ENCODE measurements at regions not wholly inside any gene's neighbourhood (a gene's known extent, or its start where the extent isn't known, plus 50 kb on each side); places are given as distances from the start of the nearest gene placed in this dataset.

- DNase-seq (ENCODE audit: extremely low read depth, insufficient read length) = no peak
- H3K27me3 ChIP-seq (replicated peaks; ENCODE audit: control insufficient read depth, insufficient read depth, low read length) = no peaks in the 10 kb centered on the region
- no peaks in the 10 kb centered on the region for H3K36me3 ChIP-seq (ENCODE audit: control insufficient read depth, insufficient read depth, low read length)
- H3K4me3 ChIP-seq (replicated peaks; ENCODE audit: low read depth, low read length) = no peak overlapping the region
- TF ChIP-seq CTCF (IDR thresholded peaks at IDR 0.05; ENCODE audit: insufficient read depth, low read length, poor library complexity, severe bottlenecking) = no peak
Measured at GRCh38 chr10:130963786-130964522, 347.6 kb downstream of the TCERG1L start.

- Histone ChIP-seq H3K27me3 (replicated peaks; ENCODE audit: control insufficient read depth, insufficient read depth, low read length) (no peaks in the 10 kb centered on the region), H3K36me3 (ENCODE audit: control insufficient read depth, insufficient read depth, low read length) (no peaks in the 10 kb centered on the region), H3K4me3 (replicated peaks; ENCODE audit: low read depth, low read length) (no peak overlapping the region)
- no peak for DNase-seq (ENCODE audit: extremely low read depth, insufficient read length)
- no peak for TF ChIP-seq CTCF (IDR thresholded peaks at IDR 0.05; ENCODE audit: insufficient read depth, low read length, poor library complexity, severe bottlenecking)
Measured at GRCh38 chr10:130964771-130965170, 346.8 kb downstream of the TCERG1L start.

- Histone ChIP-seq H3K36me3 (ENCODE audit: control insufficient read depth, insufficient read depth, low read length) (no peaks in the 10 kb centered on the region), H3K27me3 (replicated peaks; ENCODE audit: control insufficient read depth, insufficient read depth, low read length) (no peaks in the 10 kb centered on the region), H3K4me3 (replicated peaks; ENCODE audit: low read depth, low read length) (no peak overlapping the region)
- DNase-seq (ENCODE audit: extremely low read depth, insufficient read length) = no peak
- TF ChIP-seq CTCF (IDR thresholded peaks at IDR 0.05; ENCODE audit: insufficient read depth, low read length, poor library complexity, severe bottlenecking) = no peak
Measured at GRCh38 chr10:130967161-130967560, 344.4 kb downstream of the TCERG1L start.

GRCh38 chr10:130967784-130968183 is 343.7 kb downstream of the TCERG1L start:
- Histone ChIP-seq H3K4me3 (replicated peaks; ENCODE audit: low read depth, low read length) (no peak overlapping the region), H3K27me3 (replicated peaks; ENCODE audit: control insufficient read depth, insufficient read depth, low read length) (no peaks in the 10 kb centered on the region), H3K36me3 (ENCODE audit: control insufficient read depth, insufficient read depth, low read length) (no peaks in the 10 kb centered on the region)
- no peak for DNase-seq (ENCODE audit: extremely low read depth, insufficient read length)
- TF ChIP-seq CTCF (IDR thresholded peaks at IDR 0.05; ENCODE audit: insufficient read depth, low read length, poor library complexity, severe bottlenecking) = no peak

- TF ChIP-seq CTCF (IDR thresholded peaks at IDR 0.05; ENCODE audit: insufficient read depth, low read length, poor library complexity, severe bottlenecking) = no peak
- H3K36me3 ChIP-seq (ENCODE audit: control insufficient read depth, insufficient read depth, low read length) = no peaks in the 10 kb centered on the region
- no peaks in the 10 kb centered on the region for H3K27me3 ChIP-seq (replicated peaks; ENCODE audit: control insufficient read depth, insufficient read depth, low read length)
- no peak for DNase-seq (ENCODE audit: extremely low read depth, insufficient read length)
- H3K4me3 ChIP-seq (replicated peaks; ENCODE audit: low read depth, low read length) = no peak overlapping the region
Measured at GRCh38 chr10:130968511-130968910, 343.0 kb downstream of the TCERG1L start.

GRCh38 chr10:130968964-130969363 is 342.6 kb downstream of the TCERG1L start:
- DNase-seq (ENCODE audit: extremely low read depth, insufficient read length) = no peak
- no peak for TF ChIP-seq CTCF (IDR thresholded peaks at IDR 0.05; ENCODE audit: insufficient read depth, low read length, poor library complexity, severe bottlenecking)
- Histone ChIP-seq H3K27me3 (replicated peaks; ENCODE audit: control insufficient read depth, insufficient read depth, low read length) (no peaks in the 10 kb centered on the region), H3K36me3 (ENCODE audit: control insufficient read depth, insufficient read depth, low read length) (no peaks in the 10 kb centered on the region), H3K4me3 (replicated peaks; ENCODE audit: low read depth, low read length) (no peak overlapping the region)
